ENCODE measurements at regions not wholly inside any gene's neighbourhood (a gene's known extent, or its start where the extent isn't known, plus 50 kb on each side); places are given as distances from the start of the nearest gene placed in this dataset.

DNA sequence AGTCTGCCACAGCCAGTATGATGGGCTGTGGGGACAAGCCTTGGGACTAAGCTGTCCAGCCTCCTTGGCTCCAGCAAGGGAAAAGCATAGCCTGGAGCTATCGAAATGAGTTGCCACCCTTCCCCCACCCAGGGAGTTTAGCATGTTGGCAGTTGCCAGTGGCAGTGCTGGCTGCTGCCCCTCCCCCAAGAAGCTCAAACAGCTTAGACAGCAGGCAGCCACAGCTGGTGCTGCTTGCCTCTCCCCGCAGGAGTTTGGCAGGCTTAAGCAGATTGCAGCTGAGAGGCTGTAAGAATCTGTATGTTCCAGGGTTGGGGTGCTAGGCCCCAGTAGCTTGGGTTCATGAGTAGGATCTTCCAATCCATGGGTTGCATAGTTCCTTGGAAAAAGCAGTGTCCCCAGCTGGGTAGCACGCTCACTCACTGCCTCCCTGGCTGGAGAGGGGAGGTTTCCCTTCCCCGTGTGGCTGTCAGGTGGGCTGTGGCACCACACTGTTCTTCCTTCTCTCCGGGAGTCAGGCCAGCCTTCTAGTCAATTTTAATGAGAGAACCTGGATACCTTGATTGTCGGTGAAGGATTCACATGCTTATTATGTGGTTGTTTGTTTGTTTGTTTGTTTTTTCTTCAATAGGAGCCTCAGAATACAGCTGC lies 506.1 kb downstream of the CDH11 start:
- WGBS, 2 donors (ENCODE audit: low coverage in 1 of 2) = 49 to 77% methylated on average over 4 to 6 of the region's 6 CpGs
- Histone ChIP-seq H3K4me3 (no peak overlapping the region), H3K27ac (no peak overlapping the region), H3K36me3 (no peaks in the 10 kb centered on the region), H3K27me3 (no peaks in the 10 kb centered on the region), H3K9me3 (no peaks in the 10 kb centered on the region), H3K4me1 (no peaks in the 10 kb centered on the region)
- TF ChIP-seq POLR2AphosphoS5 (IDR thresholded peaks at IDR 0.05) (no peak), POLR2A (IDR thresholded peaks at IDR 0.05) (no peak), EP300 (IDR thresholded peaks at IDR 0.05; ENCODE audit: low read depth) (no peak)
- TF ChIP-seq, protein P1, sequence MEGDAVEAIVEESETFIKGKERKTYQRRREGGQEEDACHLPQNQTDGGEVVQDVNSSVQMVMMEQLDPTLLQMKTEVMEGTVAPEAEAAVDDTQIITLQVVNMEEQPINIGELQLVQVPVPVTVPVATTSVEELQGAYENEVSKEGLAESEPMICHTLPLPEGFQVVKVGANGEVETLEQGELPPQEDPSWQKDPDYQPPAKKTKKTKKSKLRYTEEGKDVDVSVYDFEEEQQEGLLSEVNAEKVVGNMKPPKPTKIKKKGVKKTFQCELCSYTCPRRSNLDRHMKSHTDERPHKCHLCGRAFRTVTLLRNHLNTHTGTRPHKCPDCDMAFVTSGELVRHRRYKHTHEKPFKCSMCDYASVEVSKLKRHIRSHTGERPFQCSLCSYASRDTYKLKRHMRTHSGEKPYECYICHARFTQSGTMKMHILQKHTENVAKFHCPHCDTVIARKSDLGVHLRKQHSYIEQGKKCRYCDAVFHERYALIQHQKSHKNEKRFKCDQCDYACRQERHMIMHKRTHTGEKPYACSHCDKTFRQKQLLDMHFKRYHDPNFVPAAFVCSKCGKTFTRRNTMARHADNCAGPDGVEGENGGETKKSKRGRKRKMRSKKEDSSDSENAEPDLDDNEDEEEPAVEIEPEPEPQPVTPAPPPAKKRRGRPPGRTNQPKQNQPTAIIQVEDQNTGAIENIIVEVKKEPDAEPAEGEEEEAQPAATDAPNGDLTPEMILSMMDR (IDR thresholded peaks at IDR 0.05) = no peak
- in situ Hi-C loops (cut with MboI; ENCODE audit: low pct_ligation_motif_present in 1 of 4, low pct_unique_long_range_greater_than_20kb in 1 of 4, low sequenced_read_pairs in 3 of 4) = no loop called here
- no peak for DNase-seq
- intact Hi-C loops (cut with DNase I; ENCODE audit: low total_unique reads) = no loop called here

GRCh38 chr16:64596196-64596595 lies 525.7 kb downstream of the CDH11 start:
- in situ Hi-C loops (cut with MboI; ENCODE audit: low pct_ligation_motif_present in 1 of 4, low pct_unique_long_range_greater_than_20kb in 1 of 4, low sequenced_read_pairs in 3 of 4) (no loop called here), intact Hi-C loops (cut with DNase I; ENCODE audit: low total_unique reads) (no loop called here)
- Histone ChIP-seq H3K4me1 (no peaks in the 10 kb centered on the region), H3K36me3 (no peaks in the 10 kb centered on the region), H3K27me3 (no peaks in the 10 kb centered on the region), H3K27ac (no peak overlapping the region), H3K4me3 (no peak overlapping the region), H3K9me3 (no peaks in the 10 kb centered on the region)
- TF ChIP-seq, protein P1 (IDR thresholded peaks at IDR 0.05) = no peak
- TF ChIP-seq POLR2AphosphoS5 (IDR thresholded peaks at IDR 0.05) = no peak
- TF ChIP-seq EP300 (IDR thresholded peaks at IDR 0.05; ENCODE audit: low read depth) = no peak
- no peak for DNase-seq

GRCh38 chr16:64590513-64590912 lies 531.4 kb downstream of the CDH11 start:
- intact Hi-C loops (cut with DNase I; ENCODE audit: low total_unique reads) = no loop called here
- H3K36me3 ChIP-seq = no peaks in the 10 kb centered on the region
- no peak for TF ChIP-seq POLR2AphosphoS5 (IDR thresholded peaks at IDR 0.05)
- no peak for TF ChIP-seq EP300 (IDR thresholded peaks at IDR 0.05; ENCODE audit: low read depth)
- TF ChIP-seq, protein P1 (IDR thresholded peaks at IDR 0.05) = no peak
- no peak for TF ChIP-seq POLR2A (IDR thresholded peaks at IDR 0.05)

DNA sequence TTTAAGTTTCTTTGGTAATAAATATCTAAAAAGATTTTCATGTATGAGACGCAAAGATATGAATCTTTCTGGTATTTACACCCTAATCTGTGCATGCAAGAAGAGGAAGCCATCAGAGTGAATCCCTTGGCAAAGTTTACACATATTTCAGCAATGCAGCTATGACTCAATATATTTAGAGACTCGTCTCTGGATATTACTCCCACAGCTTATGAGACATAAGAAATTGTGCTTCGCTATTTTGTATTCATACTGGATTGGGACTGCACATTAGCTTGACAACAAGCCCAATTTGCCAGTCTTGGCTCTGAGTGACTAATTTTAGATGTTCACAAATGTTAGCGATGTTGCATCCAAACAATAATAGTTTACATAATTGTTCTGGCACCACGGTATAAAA lies 532.0 kb downstream of the CDH11 start:
- no peak overlapping the region for H3K4me3 ChIP-seq
- TF ChIP-seq EP300 (IDR thresholded peaks at IDR 0.05; ENCODE audit: low read depth) (no peak), POLR2A (IDR thresholded peaks at IDR 0.05) (no peak), POLR2AphosphoS5 (IDR thresholded peaks at IDR 0.05) (no peak)
- TF ChIP-seq, protein P1 (IDR thresholded peaks at IDR 0.05) = no peak
- in situ Hi-C loops (cut with MboI; ENCODE audit: low pct_ligation_motif_present in 1 of 4, low pct_unique_long_range_greater_than_20kb in 1 of 4, low sequenced_read_pairs in 3 of 4) = no loop called here
- H3K9me3 ChIP-seq = no peaks in the 10 kb centered on the region
- intact Hi-C loops (cut with DNase I; ENCODE audit: low total_unique reads) = no loop called here
- H3K4me1 ChIP-seq = peaks cover 0 to 5% (median 0%) of the 10 kb centered on the region in 4 donors
- H3K36me3 ChIP-seq = no peaks in the 10 kb centered on the region
- no peaks in the 10 kb centered on the region for H3K27me3 ChIP-seq
- DNase-seq = no peak
- WGBS, 2 donors (ENCODE audit: low coverage in 1 of 2) = 75% methylated on average over 5 of the region's 5 CpGs
- no peak overlapping the region for H3K27ac ChIP-seq

More at GRCh38 chr16:64590513-64590912, 531.4 kb downstream of the CDH11 start:
- no peaks in the 10 kb centered on the region for H3K27me3 ChIP-seq
- no peak for DNase-seq
- H3K4me3 ChIP-seq = no peak overlapping the region
- no peak overlapping the region for H3K27ac ChIP-seq
- H3K4me1 ChIP-seq = peaks cover 0 to 5% (median 0%) of the 10 kb centered on the region in 4 donors
- H3K9me3 ChIP-seq = no peaks in the 10 kb centered on the region
- in situ Hi-C loops (cut with MboI; ENCODE audit: low pct_ligation_motif_present in 1 of 4, low pct_unique_long_range_greater_than_20kb in 1 of 4, low sequenced_read_pairs in 3 of 4) = no loop called here

Measured in transverse colon (tissue), 4 donors.